H1 (cell line): ENCODE measurements at regions not wholly inside any gene's neighbourhood (a gene's known extent, or its start where the extent isn't known, plus 50 kb on each side); places are given as distances from the start of the nearest gene placed in this dataset.

ENCODE experiments used
- CTCF ChIA-PET: fragments of 300-600 bp; sonication (Branson Sonifier 250); formaldehyde crosslinking; loops from one replicate; lab custom pipeline; 2021; ENCODE audit not compliant: partially characterized antibody; lab: Charles Lee
- POLR2A ChIA-PET: fragments of 300-600 bp; sonication (Branson Sonifier 250); formaldehyde crosslinking; loops from one replicate; lab custom pipeline; 2021; ENCODE audit warnings: inconsistent platforms; ENCODE audit not compliant: partially characterized antibody; lab: Charles Lee
- DNase-seq, 2 experiments: peaks; one replicate each; pipeline versions ENCODE4 v3.0.0 to v3.0.0-alpha.2; 2010 to 2022; ENCODE audit warnings: low spot score in 2 of 2, low read depth in 1 of 2, mixed read lengths in 1 of 2
- FAIRE-seq: peaks from 2 replicates; lab custom pipeline; 2011; peaks lifted over from hg19 to GRCh38; lab: Jason Lieb, UNC
- H2AFZ ChIP-seq: 2 replicates; pipeline ENCODE4 v1.8.1; 2012; ENCODE audit warnings: low read length, inconsistent platforms
- H2AK5ac ChIP-seq: 2 replicates; pipeline ENCODE4 v1.6.1; 2013; ENCODE audit warnings: low read depth, low read length
- H2BK120ac ChIP-seq: replicated peaks from 2 replicates; pipeline ENCODE3; 2013; ENCODE audit warnings: low read depth, low read length, inconsistent platforms
- H2BK12ac ChIP-seq: 2 replicates; pipeline ENCODE4 v1.6.1; 2013; ENCODE audit warnings: low read depth, low read length
- H2BK15ac ChIP-seq: 2 replicates; pipeline ENCODE4 v1.6.1; 2013; ENCODE audit warnings: low read length
- H2BK20ac ChIP-seq: 2 replicates; pipeline ENCODE4 v1.6.1; 2013; ENCODE audit warnings: low read length
- H2BK5ac ChIP-seq: 2 replicates; pipeline ENCODE4 v1.6.1; 2013; ENCODE audit warnings: low read depth, low read length
- H3K14ac ChIP-seq: 2 replicates; pipeline ENCODE4 v1.6.1; 2013; ENCODE audit warnings: inconsistent platforms; ENCODE audit not compliant: insufficient read length
- H3K18ac ChIP-seq: 2 replicates; pipeline ENCODE4 v1.6.1; 2013; ENCODE audit warnings: low read length; ENCODE audit errors: extremely low read depth
- H3K23ac ChIP-seq: 2 replicates; pipeline ENCODE4 v1.6.1; 2013; ENCODE audit warnings: inconsistent platforms; ENCODE audit not compliant: insufficient read length
- H3K23me2 ChIP-seq: 2 replicates; pipeline ENCODE4 v1.6.1; 2013; ENCODE audit warnings: low read depth, low read length
- H3K27ac ChIP-seq: 2 replicates; pipeline ENCODE4 v1.6.1; 2011; ENCODE audit warnings: low read depth, low read length, inconsistent platforms
- H3K27me3 ChIP-seq, 4 experiments: replicated peaks in 1 of 4; 1 replicate in 1 of 4; 2 replicates in 3 of 4; pipeline versions ENCODE4 v1.6.1 to v1.8.1; 2011 to 2013; ENCODE audit warnings: low read length in 3 of 4, mild to moderate bottlenecking in 3 of 4, inconsistent platforms in 2 of 4, mixed read lengths in 2 of 4, moderate library complexity in 1 of 4; ENCODE audit not compliant: control insufficient read depth in 3 of 4, insufficient read depth in 3 of 4; ENCODE audit errors: extremely low read depth in 1 of 4
- H3K36me3 ChIP-seq, 4 experiments: 2 replicates each; pipeline versions ENCODE4 v1.6.1 to v1.8.1; 2011 to 2013; ENCODE audit warnings: mild to moderate bottlenecking in 4 of 4, low read length in 3 of 4, moderate library complexity in 2 of 4, control low read depth in 1 of 4, inconsistent platforms in 1 of 4; ENCODE audit not compliant: insufficient read depth in 4 of 4, control insufficient read depth in 2 of 4
- H3K4ac ChIP-seq: replicated peaks from 2 replicates; pipeline ENCODE3; 2013; ENCODE audit warnings: low read length, low read depth, mixed read lengths, inconsistent platforms; ENCODE audit not compliant: insufficient read length
- H3K4me1 ChIP-seq, 4 experiments: replicated peaks in 1 of 4; 1 replicate in 1 of 4; 2 replicates in 3 of 4; pipeline versions ENCODE4 v1.6.1 to v1.8.1; 2011 to 2013; ENCODE audit warnings: low read length in 3 of 4, inconsistent platforms in 2 of 4, mixed read lengths in 1 of 4; ENCODE audit not compliant: insufficient read depth in 4 of 4, control insufficient read depth in 3 of 4
- H3K4me2 ChIP-seq, 2 experiments: 2 replicates each; pipeline versions ENCODE4 v1.6.1 to v1.8.1; 2011 to 2013; ENCODE audit warnings: low read depth in 2 of 2, low read length in 2 of 2, control low read depth in 1 of 2, inconsistent platforms in 1 of 2, mild to moderate bottlenecking in 1 of 2; ENCODE audit not compliant: insufficient read depth in 1 of 2
- H3K4me3 ChIP-seq, 4 experiments: fragments of 200-600, 300-600 bp in 1 of 4; sonication (generic), shearing (Covaris generic), sonication (Bioruptor Twin) in 1 of 4; 2 replicates each; pipeline versions ENCODE4 v1.5.1 to v1.8.1; 2011 to 2016; ENCODE audit warnings: low read length in 4 of 4, low read depth in 3 of 4, control low read depth in 2 of 4, inconsistent platforms in 2 of 4, mild to moderate bottlenecking in 2 of 4, mixed read lengths in 1 of 4, moderate library complexity in 1 of 4; ENCODE audit not compliant: insufficient read depth in 2 of 4; ENCODE audit errors: extremely low read depth in 1 of 4
- H3K56ac ChIP-seq: replicated peaks from 2 replicates; pipeline ENCODE3; 2013; ENCODE audit warnings: low read depth, mild to moderate bottlenecking, mixed read lengths, low read length, inconsistent platforms; ENCODE audit not compliant: insufficient read length
- H3K79me1 ChIP-seq: 2 replicates; pipeline ENCODE4 v1.6.1; 2013; ENCODE audit warnings: low read depth, low read length, control low read depth
- H3K79me2 ChIP-seq, 2 experiments: 2 replicates each; pipeline versions ENCODE4 v1.6.1 to v1.8.1; 2012 to 2013; ENCODE audit warnings: low read length in 2 of 2, mild to moderate bottlenecking in 2 of 2, inconsistent platforms in 1 of 2; ENCODE audit not compliant: insufficient read depth in 2 of 2, control insufficient read depth in 1 of 2
- H3K9ac ChIP-seq, 4 experiments: replicated peaks in 1 of 4; 1 replicate in 1 of 4; 2 replicates in 3 of 4; pipeline versions ENCODE4 v1.6.1 to v1.8.1; 2011 to 2013; ENCODE audit warnings: low read depth in 3 of 4, low read length in 3 of 4, control low read depth in 2 of 4, mild to moderate bottlenecking in 2 of 4, moderate library complexity in 2 of 4, inconsistent platforms in 1 of 4; ENCODE audit errors: extremely low read depth in 1 of 4
- H3K9me3 ChIP-seq, 2 experiments: 2 replicates each; pipeline versions ENCODE4 v1.6.1 to v1.8.1; 2012 to 2013; ENCODE audit warnings: mild to moderate bottlenecking in 2 of 2, moderate library complexity in 2 of 2, control low read depth in 1 of 2, inconsistent platforms in 1 of 2, low read depth in 1 of 2, low read length in 1 of 2, mixed read lengths in 1 of 2; ENCODE audit not compliant: insufficient read depth in 2 of 2
- H4K20me1 ChIP-seq, 2 experiments: replicated peaks in 1 of 2; 2 replicates each; pipeline versions ENCODE3 to v1.8.1; 2011 to 2013; ENCODE audit warnings: inconsistent platforms in 2 of 2, low read length in 2 of 2, mild to moderate bottlenecking in 1 of 2; ENCODE audit not compliant: insufficient read depth in 2 of 2, control insufficient read depth in 1 of 2
- H4K5ac ChIP-seq: 2 replicates; pipeline ENCODE4 v1.6.1; 2013; ENCODE audit warnings: low read length, low read depth, mixed read lengths, inconsistent platforms; ENCODE audit not compliant: insufficient read length
- H4K8ac ChIP-seq: 2 replicates; pipeline ENCODE4 v1.8.0; 2013; ENCODE audit warnings: mild to moderate bottlenecking, moderate library complexity, low read length, inconsistent platforms; ENCODE audit not compliant: insufficient read depth; ENCODE audit errors: extremely low read depth
- H4K91ac ChIP-seq: replicated peaks from 2 replicates; pipeline ENCODE3; 2013; ENCODE audit warnings: low read length, mixed read lengths, inconsistent platforms; ENCODE audit not compliant: insufficient read length
- ASH2L ChIP-seq: fragments of 200-600, 300-600 bp; sonication (generic); IDR thresholded peaks from one replicate; pipeline ENCODE4 v1.7.1; 2017; ENCODE audit warnings: low read length
- BRCA1 ChIP-seq: IDR thresholded peaks from 2 replicates; pipeline ENCODE4 v1.6.1; 2012; ENCODE audit warnings: low read depth, low read length, improper control_type of control experiment
- CEBPB ChIP-seq: IDR thresholded peaks from 2 replicates; pipeline ENCODE4 v1.6.1; 2012; ENCODE audit warnings: low read depth, low read length
- CHD1 ChIP-seq: IDR thresholded peaks from 2 replicates; pipeline ENCODE4 v1.6.1; 2012; ENCODE audit warnings: low read depth, low read length, improper control_type of control experiment
- CHD2 ChIP-seq: IDR thresholded peaks from 2 replicates; pipeline ENCODE4 v1.6.1; 2012; ENCODE audit warnings: low read length, improper control_type of control experiment
- CREB1 ChIP-seq: IDR thresholded peaks from 2 replicates; pipeline ENCODE4 v1.6.1; 2012; ENCODE audit warnings: inconsistent platforms
- GTF2F1 ChIP-seq: IDR thresholded peaks from 2 replicates; pipeline ENCODE4 v1.6.1; 2012; ENCODE audit warnings: low read depth, low read length, improper control_type of control experiment, borderline replicate concordance
- KDM5A ChIP-seq: fragments of 200-600 bp; IDR thresholded peaks from 2 replicates; pipeline ENCODE4 v1.7.1; 2012; ENCODE audit warnings: mild to moderate bottlenecking, low read length, inconsistent platforms, mixed read lengths
- NANOG ChIP-seq: IDR thresholded peaks from 2 replicates; pipeline ENCODE4 v1.6.1; 2011; ENCODE audit warnings: low read length, low read depth, mild to moderate bottlenecking, inconsistent platforms; ENCODE audit not compliant: insufficient read depth, poor library complexity, severe bottlenecking
- RAD21 ChIP-seq, 2 experiments: IDR thresholded peaks in 1 of 2; conservative IDR thresholded peaks in 1 of 2; 2 replicates each; pipeline ENCODE4 v1.6.1; 2011; ENCODE audit warnings: low read depth in 2 of 2, low read length in 2 of 2, improper control_type of control experiment in 1 of 2, inconsistent platforms in 1 of 2, mild to moderate bottlenecking in 1 of 2, moderate library complexity in 1 of 2
- SIX5 ChIP-seq: IDR thresholded peaks from 2 replicates; pipeline ENCODE4 v1.6.1; 2011; ENCODE audit warnings: mild to moderate bottlenecking, low read depth, low read length
- WGBS, 2 experiments: shearing (Covaris generic) in 1 of 2; methylation state at CpG; one replicate each; pipeline versions ENCODE4 v1.1.6 to v1.1.7; 2013 to 2015; ENCODE audit warnings: low lambda C conversion rate in 2 of 2, mixed read lengths in 2 of 2, inconsistent platforms in 1 of 2, low coverage in 1 of 2, missing lambda C conversion rate in 1 of 2; ENCODE audit not compliant: insufficient replicate concordance in 2 of 2, insufficient coverage in 1 of 2, insufficient read length in 1 of 2; ENCODE audit errors: extremely low coverage in 1 of 2, missing lambda C conversion rate in 1 of 2; 5-methylcytosine and 5-hydroxymethylcytosine counted together
- TF ChIP-seq, protein P1 (sequence below): IDR thresholded peaks from 2 replicates; pipeline ENCODE4 v1.6.1; 2012; ENCODE audit warnings: inconsistent platforms

DNA sequence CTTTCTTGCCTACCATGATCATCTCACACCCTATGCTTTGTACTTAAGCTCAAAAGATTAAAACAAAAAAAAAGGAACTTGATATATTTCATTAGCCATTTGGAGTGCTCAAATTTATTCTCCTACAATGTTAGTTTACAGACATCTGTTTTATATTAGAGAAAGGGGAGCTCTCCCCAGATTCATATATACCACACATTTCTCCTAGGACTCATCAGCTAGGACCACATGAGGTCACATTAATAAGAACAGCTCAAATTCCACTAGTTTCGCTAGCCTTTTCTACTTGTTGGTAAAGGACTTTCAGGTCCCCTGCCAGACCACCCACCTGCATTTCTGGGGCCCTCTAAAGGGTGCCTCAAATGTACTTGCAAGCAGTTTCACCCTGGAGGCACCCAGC is 151.2 kb upstream of the MMADHC start:
- 80% methylated on average over 1 of the region's 1 CpG; no CpG with 5 or more reads in 1 of the 2 experiments for WGBS, 2 experiments
- no peak overlapping the region for H3K4ac ChIP-seq
- POLR2A ChIA-PET: no interaction called here

More for the DNA sequence above, 151.2 kb upstream of the MMADHC start:
- H3K9ac ChIP-seq: no peak overlapping the region
- TF ChIP-seq CHD1 (no peak), KDM5A (no peak), BRCA1 (no peak), GTF2F1 (no peak), ASH2L (no peak), RAD21 (IDR thresholded peaks at IDR 0.05 in 1 of 2, conservative IDR thresholded peaks at IDR 0.05 in 1 of 2; ENCODE audit: low read depth in 2 of 2, low read length in 2 of 2) (no peak), NANOG (no peak), SIX5 (no peak), CHD2 (no peak), CEBPB (no peak), CREB1 (no peak)
- TF ChIP-seq, protein P1, sequence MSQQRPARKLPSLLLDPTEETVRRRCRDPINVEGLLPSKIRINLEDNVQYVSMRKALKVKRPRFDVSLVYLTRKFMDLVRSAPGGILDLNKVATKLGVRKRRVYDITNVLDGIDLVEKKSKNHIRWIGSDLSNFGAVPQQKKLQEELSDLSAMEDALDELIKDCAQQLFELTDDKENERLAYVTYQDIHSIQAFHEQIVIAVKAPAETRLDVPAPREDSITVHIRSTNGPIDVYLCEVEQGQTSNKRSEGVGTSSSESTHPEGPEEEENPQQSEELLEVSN: no peak
- H3K79me2 ChIP-seq: no peaks in the 10 kb centered on the region
- H3K9me3 ChIP-seq: peaks cover 3 to 6% of the 10 kb centered on the region in 2 experiments; a peak in 1 of 4 replicates
- no peak overlapping the region for H2BK12ac ChIP-seq
- no peak overlapping the region for H4K91ac ChIP-seq
- H3K36me3 ChIP-seq: no peaks in the 10 kb centered on the region
- H3K4me1 ChIP-seq: peaks cover 0 to 9% (median 0%) of the 10 kb centered on the region in 4 experiments; a peak in 1 of 7 replicates
- no peaks in the 10 kb centered on the region for H3K27me3 ChIP-seq
- H2AK5ac ChIP-seq: no peak overlapping the region
- H3K23me2 ChIP-seq: no peaks in the 10 kb centered on the region
- FAIRE-seq: no peak
- no peak overlapping the region for H4K8ac ChIP-seq
- no peak overlapping the region for H2BK5ac ChIP-seq
- H2AFZ ChIP-seq: no peak overlapping the region
- H4K20me1 ChIP-seq: no peaks in the 10 kb centered on the region
- H3K4me2 ChIP-seq: no peak overlapping the region
- no peak overlapping the region for H3K18ac ChIP-seq
- DNase-seq: no peak
- no peak overlapping the region for H3K14ac ChIP-seq
- H3K4me3 ChIP-seq: no peak overlapping the region
- H2BK15ac ChIP-seq: no peak overlapping the region
- H3K27ac ChIP-seq: no peak overlapping the region
- CTCF ChIA-PET: interaction anchor here (0.6 to 1.2 kb wide), 2 partner anchors 142 to 608 kb away, joined by 3 read pairs; no protein-coding TSS in a partner anchor
- no peak overlapping the region for H2BK120ac ChIP-seq
- H3K79me1 ChIP-seq: no peaks in the 10 kb centered on the region
- H4K5ac ChIP-seq: no peak overlapping the region
- no peak overlapping the region for H2BK20ac ChIP-seq
- H3K56ac ChIP-seq: no peak overlapping the region
- no peak overlapping the region for H3K23ac ChIP-seq
